ENCODE measurements at regions not wholly inside any gene's neighbourhood (a gene's known extent, or its start where the extent isn't known, plus 50 kb on each side); places are given as distances from the start of the nearest gene placed in this dataset.
A peak's percentile ranks its signal among the peaks of the same experiment; 100 is the strongest.

GRCh38 chr5:163682234-163682633 lies 176.8 kb downstream of the MAT2B start:
- H3K4me1 ChIP-seq, result no peaks in the 10 kb centered on the region
- no peaks in the 10 kb centered on the region for H3K9me3 ChIP-seq
- H3K36me3 ChIP-seq, result no peaks in the 10 kb centered on the region
- no peak overlapping the region for H3K4me3 ChIP-seq
- no peak for DNase-seq (ENCODE audit: low spot score)
- no peaks in the 10 kb centered on the region for H3K27me3 ChIP-seq
- H3K27ac ChIP-seq, result no peak overlapping the region
- no peak for TF ChIP-seq CTCF (IDR thresholded peaks at IDR 0.05)

GRCh38 chr5:163687414-163687813 lies 182.0 kb downstream of the MAT2B start:
- Histone ChIP-seq H3K4me1 (no peaks in the 10 kb centered on the region), H3K9me3 (no peaks in the 10 kb centered on the region), H3K27me3 (no peaks in the 10 kb centered on the region), H3K36me3 (no peaks in the 10 kb centered on the region), H3K4me3 (no peak overlapping the region), H3K27ac (no peak overlapping the region)
- no peak for TF ChIP-seq CTCF (IDR thresholded peaks at IDR 0.05)
- no peak for DNase-seq (ENCODE audit: low spot score)

GRCh38 chr5:163692091-163692490 lies 186.7 kb downstream of the MAT2B start:
- Histone ChIP-seq H3K4me1 (no peaks in the 10 kb centered on the region), H3K27ac (no peak overlapping the region), H3K27me3 (no peaks in the 10 kb centered on the region), H3K4me3 (no peak overlapping the region), H3K9me3 (no peaks in the 10 kb centered on the region), H3K36me3 (no peaks in the 10 kb centered on the region)
- DNase-seq (ENCODE audit: low spot score), result no peak
- no peak for TF ChIP-seq CTCF (IDR thresholded peaks at IDR 0.05)

GRCh38 chr5:163695830-163696578 lies 190.6 kb downstream of the MAT2B start:
- H3K4me3 ChIP-seq, result no peak overlapping the region
- no peak for DNase-seq (ENCODE audit: low spot score)

GRCh38 chr5:163696579-163696887 lies 191.1 kb downstream of the MAT2B start:
- no peak for TF ChIP-seq CTCF (IDR thresholded peaks at IDR 0.05)
- H3K36me3 ChIP-seq, result no peaks in the 10 kb centered on the region
- DNase-seq (ENCODE audit: low spot score), result no peak

More at GRCh38 chr5:163695830-163696578, 190.6 kb downstream of the MAT2B start:
- Histone ChIP-seq H3K27me3 (no peaks in the 10 kb centered on the region), H3K9me3 (no peaks in the 10 kb centered on the region), H3K27ac (no peak overlapping the region), H3K4me1 (no peaks in the 10 kb centered on the region), H3K36me3 (no peaks in the 10 kb centered on the region)
- TF ChIP-seq CTCF (IDR thresholded peaks at IDR 0.05), result peak; percentile 21 to 71

More at GRCh38 chr5:163696579-163696887, 191.1 kb downstream of the MAT2B start:
- no peaks in the 10 kb centered on the region for H3K27me3 ChIP-seq
- no peaks in the 10 kb centered on the region for H3K9me3 ChIP-seq
- H3K27ac ChIP-seq, result no peak overlapping the region
- H3K4me3 ChIP-seq, result no peak overlapping the region
- H3K4me1 ChIP-seq, result no peaks in the 10 kb centered on the region
